RCC 7860 (cell line): ENCODE measurements at regions not wholly inside any gene's neighbourhood (a gene's known extent, or its start where the extent isn't known, plus 50 kb on each side); places are given as distances from the start of the nearest gene placed in this dataset.
"Not testable (repeated sequence)": the region's sequence is repeated elsewhere in the genome, so short reads cannot be mapped to it uniquely, and the experiment has no call there.

ENCODE experiments used
- DNase-seq: peaks from one replicate; pipeline ENCODE4 v3.0.0-alpha.2; 2015; ENCODE audit warnings: low spot score
- FAIRE-seq: peaks from 2 replicates; lab custom pipeline; 2012; peaks lifted over from hg19 to GRCh38; lab: Jason Lieb, UNC

DNA sequence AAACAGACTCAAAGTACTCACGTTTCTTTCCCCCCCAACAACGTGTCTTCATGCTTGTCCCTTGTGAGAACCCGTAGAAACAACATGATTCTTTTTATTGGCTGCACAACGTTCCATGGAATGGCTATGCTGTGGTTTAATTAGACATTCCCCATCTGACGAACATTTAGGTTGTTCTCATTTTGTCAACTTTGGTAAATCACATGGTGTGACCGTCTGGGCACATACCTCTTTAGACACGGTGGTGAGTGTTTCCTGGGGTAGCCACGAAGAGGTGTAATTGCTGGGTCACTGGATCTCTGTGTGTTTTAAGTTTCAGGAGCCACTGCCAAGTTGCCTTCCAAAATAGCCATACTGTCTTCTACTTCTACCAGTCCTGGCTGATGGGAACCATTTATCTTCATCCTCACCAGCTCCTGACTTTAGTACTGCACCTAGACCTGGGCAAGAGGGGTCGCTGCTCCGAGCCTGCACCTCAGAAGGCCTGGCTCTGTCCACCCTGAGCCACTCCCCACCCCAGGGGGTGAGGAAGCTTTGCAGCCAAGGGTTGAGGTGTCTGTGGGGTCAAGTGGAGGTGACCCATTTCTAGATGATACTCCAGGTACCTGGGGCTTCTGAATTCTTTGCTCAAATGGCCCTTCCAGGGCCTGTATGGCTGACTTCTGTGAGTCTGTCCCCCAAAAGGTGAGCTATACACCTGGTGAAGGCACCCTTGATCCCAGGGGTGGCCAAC lies 84.7 kb downstream of the IRX5 start:
- DNase-seq (no peak), FAIRE-seq (no peak)

DNA sequence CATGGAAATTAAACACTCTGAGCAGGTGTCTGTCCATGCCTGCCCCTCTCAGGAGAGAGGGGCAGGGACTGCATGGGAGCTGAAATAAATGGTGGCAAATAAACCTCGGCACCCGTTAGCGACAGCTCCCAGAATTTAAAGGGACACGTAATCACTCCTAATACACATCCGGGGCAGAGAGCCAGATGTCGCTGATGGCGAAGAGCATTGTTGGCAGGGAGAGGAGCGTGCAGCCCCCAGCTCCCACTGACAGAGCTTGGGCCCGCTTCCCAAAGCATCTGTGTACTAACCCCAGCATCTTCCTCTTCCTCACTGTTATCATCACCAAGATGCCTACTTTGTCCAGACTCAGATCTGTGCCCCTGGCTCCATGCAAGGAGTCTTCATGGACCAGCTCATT lies 85.8 kb downstream of the IRX5 start:
- DNase-seq = no peak
- FAIRE-seq = no peak

DNA sequence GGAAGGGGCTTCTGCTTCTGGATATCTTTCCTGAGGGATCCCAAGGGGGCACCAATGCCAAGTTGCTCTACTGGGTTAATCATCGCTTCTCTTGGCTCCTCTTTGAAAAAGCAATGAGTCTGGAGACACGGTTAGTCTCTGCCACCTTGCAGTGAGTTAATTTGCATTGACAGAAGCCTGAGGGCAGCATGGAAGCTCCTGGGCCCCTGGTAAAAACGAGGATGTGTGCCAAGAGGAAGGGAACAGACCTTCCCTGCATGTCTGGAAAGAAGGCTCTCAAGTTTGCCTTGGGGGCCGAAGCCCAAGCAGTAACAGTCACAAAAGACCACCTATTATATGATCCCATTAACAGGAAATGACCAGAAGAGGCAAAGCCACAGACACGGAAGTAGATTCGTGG lies 86.7 kb downstream of the IRX5 start:
- no peak for DNase-seq
- FAIRE-seq = no peak

DNA sequence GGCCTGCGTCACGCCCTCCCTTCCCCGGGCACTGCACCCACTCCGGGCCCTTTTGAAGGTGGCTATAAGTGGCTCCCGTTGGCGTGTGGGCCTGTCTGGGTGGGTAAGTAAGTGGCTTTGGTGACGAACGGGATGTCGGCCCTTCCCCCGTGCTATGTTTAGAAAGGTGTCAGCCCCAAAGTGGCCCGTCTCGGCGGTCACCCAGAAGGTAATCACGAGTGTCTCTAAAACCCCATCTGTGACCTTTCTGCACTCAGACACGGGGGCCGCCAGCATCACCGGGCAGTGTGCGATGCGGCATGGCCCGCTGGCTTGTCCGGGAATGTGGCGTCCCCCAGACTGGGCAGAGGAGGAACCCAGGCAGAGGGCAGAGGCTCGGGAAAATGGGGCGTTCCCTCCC lies 88.2 kb downstream of the IRX5 start:
- no peak for FAIRE-seq
- no peak for DNase-seq

DNA sequence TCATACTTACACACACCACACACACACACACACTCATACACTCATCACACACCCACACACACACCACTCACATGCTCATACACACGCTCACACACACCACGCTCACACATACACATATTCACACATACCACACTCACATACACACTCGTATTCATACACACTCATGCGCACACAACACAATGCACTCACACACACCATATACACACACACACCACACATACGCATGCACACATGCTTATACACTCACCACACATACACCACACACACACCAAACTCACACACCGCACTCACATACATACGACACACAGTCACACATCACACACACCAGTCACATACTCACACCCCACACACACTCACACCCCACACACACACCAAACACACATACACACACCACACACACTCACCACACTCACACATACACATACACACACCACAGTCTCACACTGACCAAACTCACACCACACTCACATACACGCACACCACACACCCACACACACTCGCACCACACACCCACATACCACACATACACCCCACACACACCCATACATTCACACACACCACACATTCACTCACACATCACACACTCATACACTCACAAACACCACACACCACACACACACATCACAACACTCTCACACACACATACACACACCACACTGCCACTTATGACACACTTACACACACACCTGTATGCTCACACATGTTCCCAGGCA lies 88.9 kb downstream of the IRX5 start:
- DNase-seq (no peak), FAIRE-seq (no peak)

DNA sequence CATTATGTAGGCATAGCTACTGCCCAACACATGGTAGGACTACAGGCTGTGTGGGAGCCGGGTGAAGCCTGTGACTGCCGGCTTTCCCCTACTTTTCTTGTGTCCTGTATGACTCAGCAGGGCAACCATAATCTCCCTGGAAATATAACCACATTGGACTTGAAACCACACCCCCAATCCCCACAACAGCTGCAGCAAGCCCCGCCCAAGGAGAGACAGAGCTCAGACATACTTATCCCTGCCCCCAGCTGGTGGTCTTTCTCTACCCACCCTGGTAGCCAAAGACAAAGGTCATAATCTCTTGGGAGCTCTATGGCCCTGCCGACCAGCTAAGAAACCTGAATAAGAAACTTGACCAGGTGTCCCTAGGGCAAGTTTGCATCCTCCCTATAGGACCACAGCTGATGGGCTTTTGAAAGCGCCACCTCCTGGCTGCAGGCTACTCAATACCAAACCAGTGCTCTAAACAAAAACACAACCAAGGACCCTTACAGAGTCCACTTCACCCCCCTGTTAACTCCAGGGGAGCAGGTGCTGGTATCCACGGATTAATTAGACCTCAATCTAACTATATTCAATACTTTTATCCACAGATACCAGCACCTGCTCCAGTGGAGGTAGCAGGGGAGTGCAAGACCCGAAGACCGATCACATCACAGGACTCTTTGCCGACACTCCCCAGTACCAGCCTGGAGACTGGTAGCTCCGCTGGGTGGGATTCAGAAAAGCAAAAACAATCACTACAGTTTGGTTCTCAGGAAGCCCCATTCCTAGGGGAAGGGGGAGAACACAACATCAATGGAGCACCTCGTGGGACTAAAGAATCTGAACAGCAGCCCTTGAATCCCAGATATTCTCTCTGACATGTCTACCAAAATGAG lies 91.2 kb downstream of the IRX5 start:
- no peak for FAIRE-seq
- DNase-seq = peak; percentile 44

DNA sequence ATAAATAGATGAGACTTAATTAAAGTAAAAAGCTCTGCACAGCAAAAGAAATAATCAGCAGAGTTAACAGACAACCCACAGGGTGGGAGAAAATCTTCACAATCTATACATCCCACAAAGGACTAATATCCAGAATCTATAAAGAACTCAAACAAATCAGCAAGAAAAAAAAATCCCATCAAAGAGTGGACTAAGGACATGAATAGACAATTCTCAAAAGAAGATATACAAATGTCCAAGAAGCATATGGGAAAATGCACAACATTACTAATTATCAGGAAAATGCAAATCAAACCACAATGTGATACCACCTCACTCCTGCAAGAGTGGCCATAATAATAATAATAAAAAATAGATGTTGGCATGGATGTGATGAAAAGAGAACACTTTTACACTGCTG lies 96.6 kb downstream of the IRX5 start:
- not testable (repeated sequence) for DNase-seq, FAIRE-seq

DNA sequence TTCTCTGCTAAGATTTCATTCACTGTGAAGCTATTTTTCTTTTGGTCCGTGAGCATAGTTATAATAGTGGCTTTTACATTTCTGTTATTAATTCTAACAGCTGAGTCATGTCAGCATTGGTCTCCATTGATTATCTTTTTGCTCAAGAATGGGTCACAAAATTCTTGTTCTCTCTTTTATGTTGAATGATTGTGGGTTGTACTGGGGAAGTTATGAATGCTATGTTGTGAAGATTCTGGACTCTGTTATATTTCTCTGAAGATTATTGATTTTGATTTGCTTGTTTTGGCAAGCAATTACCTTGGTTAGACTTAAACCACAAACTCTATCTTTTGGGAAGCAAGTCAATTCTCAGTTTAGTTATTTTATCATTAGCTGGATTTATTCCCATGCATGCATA lies 98.8 kb downstream of the IRX5 start:
- DNase-seq (no peak), FAIRE-seq (no peak)

DNA sequence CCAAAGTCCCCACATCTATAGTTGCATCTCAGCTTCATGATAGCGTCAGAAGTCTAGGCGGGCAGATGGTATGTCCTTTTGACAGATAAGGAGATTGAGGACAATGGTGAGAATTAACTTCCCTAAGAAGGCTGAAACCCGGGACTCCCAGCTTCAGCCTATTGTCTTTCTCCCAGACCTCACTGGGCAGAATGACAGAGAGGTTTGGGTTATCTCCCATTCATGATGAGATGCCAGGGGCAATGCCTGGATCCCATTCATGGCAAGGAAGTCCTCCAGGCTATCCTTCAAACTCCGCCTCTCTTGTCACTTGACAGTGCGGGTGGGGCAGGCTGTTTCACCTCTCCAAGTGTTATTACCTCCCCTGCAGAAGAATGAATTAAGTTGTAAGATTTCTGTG lies 100.3 kb downstream of the IRX5 start:
- FAIRE-seq (no peak), DNase-seq (no peak)

DNA sequence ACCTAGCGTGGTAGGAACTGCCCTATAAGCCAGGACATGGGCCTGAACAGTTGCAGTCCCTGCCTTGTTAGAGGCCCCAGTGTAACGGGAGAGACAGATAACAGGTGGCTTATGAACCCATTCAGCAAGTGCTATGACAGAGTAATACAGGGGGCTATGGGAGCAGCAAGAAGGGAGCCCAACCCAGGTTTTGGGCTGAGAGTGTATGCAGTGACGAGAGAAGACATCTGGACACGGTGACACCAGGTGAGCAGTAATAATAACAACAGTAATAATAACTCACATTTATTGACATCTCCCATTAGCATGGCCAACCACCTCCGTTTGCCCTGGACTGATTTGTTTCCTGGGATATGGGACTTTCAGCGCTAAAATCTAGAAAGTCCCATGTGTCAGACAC lies 100.8 kb downstream of the IRX5 start:
- DNase-seq = no peak
- no peak for FAIRE-seq

DNA sequence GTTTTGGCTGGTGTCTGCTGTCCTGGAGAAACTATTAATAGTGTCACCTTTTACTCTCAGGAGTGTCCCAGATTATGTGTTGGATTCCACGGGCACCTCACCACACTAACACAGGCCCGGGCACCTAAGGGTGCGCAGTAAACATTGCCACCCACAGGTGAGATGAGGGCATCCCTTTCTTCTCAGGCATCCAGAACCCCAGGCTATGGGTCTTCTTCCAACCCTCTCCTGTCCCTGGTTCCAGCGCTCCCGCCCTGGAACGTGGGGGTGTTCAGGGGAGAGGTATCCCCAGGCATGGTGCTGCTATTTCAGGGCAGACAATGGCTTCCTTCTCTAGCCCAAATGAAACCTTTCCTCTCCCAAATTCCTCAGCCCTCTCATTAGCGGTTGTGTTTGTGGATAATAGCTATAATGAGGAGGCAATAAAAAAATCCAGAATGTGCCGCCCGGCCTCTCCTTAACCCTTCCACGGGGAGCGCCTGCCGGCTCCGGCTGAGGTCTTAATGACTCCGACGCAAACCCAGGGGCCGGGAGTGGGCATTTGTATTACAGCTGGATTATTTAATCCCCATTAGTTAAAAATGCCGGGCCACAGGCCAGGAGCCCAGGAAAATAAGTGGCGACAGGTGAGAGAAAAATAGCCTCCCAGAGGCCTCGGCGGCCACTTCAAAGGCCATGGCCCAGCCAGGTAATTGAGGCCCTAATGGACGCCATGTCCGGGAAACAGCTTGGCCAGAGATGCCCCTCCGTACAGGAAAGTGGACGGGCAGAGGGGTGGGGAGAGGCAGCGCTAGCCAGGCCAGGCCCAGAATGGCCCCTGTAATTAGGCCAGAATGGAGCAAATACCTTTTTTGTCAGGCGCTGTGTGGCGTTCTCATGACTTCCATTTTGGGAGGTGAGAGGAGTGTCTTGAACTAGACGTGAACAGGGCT lies 102.8 kb downstream of the IRX5 start:
- FAIRE-seq (no peak), DNase-seq (no peak)

DNA sequence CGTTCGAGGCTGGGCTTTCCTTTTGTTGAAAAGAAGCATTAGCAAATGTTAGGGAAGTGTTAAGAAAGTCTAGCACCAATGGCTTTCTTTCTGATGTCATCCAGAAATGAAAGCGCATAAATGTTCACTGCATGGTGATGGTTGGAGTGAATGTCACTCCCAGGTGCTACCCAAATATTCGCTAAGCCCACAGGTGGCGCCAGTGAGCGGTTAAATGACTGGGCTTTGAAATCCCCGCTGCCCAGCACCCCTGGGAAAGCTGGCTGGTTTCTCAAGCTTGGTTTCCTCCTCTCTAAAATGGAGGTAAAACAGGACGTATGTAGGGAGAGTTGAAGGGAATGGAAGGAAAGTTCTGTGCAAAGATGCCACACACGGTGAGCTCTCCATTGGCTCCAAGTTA lies 104.4 kb downstream of the IRX5 start:
- DNase-seq (peak; percentile 4), FAIRE-seq (no peak)

DNA sequence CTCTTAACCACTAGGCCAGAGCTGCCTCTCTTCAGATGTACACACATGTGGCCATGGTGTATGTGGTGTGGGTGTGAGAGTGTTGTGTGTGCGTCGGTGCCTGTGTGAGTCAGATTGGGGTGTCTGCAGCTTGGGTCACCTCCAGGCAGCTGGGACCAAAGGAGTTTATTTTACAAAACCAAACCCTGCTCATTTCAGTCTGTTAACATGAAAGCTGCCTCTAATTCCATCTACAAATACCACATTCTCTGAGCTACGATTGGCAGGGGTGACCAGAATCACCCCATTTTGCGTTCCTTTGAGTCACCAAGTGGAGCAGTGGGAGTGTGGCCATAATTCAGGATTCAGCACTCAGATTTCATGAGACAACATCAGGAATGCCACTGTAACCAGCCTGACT lies 105.3 kb downstream of the IRX5 start:
- FAIRE-seq (no peak), DNase-seq (no peak)

DNA sequence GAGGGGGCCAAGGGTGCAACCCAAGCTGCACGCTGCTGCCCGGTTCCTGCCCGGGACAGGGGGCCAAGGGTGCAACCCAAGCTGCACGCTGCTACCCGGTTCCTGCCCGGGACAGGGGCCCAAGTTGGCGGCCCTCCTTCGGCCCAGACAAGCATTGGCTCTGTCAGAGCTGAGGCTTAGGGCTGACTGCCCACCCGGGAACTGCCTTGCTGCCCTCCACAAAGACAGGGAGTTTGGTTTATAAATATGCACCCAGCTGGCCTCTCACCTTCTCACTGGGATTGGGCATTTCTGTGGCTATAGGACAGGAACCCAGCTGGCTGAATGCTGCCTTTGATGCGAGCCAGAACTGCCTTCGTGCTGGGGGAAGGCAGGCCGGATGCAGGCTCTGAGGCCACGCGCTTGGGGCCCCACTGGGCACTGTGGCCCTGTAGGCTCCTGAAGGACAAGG lies 105.7 kb downstream of the IRX5 start:
- DNase-seq (no peak), FAIRE-seq (no peak)

DNA sequence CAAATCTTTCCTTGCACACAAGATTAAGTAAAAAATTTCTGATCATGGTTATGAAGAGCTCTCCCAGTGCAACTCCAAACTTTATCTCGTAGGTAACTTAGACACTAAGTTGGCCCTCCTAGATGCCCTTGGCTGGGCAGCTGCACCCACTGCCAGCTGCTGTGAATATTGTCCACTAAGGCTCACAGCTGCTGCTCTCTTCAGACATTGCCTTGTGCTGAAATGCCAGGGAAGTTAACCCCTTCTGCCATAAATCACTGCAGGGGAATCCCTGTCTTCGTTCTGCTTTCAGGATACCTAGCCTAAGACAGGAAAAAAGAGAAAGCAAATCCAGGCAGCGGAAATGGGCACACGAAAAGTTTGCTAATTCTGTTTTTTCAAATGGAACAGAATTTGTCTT lies 106.4 kb downstream of the IRX5 start:
- no peak for FAIRE-seq
- DNase-seq = no peak

DNA sequence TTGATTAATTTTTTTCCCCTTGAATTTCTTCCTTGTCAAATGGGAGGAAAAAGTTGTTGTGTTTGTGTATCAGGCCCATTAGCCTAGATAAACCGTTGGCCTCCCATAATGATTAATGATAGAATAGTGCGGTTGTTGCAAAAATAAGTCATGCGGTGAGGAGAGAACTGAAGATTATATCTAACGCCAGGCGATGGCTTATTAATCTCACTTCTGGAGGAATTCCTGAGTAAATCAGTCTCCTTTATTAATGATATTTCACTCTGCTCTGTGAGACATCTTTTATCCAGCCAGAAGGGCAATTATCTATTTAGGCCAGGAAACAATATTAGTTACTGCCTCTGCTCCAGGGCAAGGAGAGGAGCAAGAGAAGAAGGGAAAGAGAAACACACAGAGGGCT lies 107.3 kb downstream of the IRX5 start:
- no peak for FAIRE-seq
- no peak for DNase-seq

DNA sequence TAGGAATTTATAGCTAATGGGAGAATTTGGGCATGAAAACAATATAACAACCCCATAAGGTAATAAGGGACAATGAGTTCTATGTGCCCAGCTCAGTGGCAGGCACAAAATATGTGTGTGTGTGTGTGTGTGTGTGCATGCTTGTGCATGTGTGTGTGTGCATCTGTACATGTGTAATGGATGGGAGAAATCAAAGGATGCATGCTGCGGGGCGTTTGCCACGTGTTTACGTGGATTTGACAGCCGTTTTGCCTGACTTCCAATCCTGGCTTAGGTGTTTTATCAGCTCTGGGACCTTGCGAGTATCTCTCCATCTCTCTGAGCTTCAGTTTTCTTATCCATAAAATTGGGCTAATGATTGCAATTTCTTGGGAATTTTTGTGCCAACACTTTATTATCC lies 108.4 kb downstream of the IRX5 start:
- DNase-seq = no peak

DNA sequence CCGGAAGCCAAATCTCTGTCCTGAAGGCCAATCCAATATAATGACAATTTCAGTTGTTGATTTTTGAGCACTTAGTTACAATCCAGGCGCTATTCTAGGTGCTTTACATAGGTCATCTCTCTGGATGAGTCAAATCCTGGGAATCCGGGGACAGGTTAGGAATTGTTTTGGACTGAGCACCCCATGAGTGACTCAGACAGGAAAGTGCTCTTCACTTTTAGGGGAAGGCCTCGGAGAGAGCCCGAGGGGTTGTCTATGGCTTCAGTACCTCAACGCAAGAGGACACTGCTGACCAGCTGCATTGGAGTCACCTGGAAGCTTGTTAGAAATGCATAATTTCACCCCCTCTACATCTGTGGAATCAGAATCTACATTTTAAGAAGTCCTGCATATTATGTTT lies 108.8 kb downstream of the IRX5 start:
- no peak for DNase-seq
- no peak for FAIRE-seq

More for the DNA sequence above, 108.4 kb downstream of the IRX5 start:
- no peak for FAIRE-seq

DNA sequence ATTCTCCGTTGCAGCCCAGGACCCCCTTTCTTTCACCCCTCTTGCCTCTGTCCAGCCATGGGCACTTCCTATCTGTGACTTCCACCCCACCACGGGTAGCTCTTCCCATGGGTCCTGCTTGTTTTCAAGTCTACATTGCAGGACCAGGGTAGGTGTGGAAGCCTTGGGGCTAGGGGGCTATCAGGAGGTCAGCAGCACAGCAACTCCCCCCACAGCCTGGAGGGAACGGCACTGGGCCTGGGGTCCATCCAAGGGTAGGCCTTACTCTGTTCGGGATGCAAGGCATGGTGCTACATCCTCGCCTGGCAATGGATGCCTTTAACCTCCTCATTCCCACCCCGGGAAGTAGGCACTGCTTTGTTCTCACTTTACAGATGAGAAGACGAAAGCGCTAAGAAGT lies 109.3 kb downstream of the IRX5 start:
- FAIRE-seq (no peak), DNase-seq (no peak)

DNA sequence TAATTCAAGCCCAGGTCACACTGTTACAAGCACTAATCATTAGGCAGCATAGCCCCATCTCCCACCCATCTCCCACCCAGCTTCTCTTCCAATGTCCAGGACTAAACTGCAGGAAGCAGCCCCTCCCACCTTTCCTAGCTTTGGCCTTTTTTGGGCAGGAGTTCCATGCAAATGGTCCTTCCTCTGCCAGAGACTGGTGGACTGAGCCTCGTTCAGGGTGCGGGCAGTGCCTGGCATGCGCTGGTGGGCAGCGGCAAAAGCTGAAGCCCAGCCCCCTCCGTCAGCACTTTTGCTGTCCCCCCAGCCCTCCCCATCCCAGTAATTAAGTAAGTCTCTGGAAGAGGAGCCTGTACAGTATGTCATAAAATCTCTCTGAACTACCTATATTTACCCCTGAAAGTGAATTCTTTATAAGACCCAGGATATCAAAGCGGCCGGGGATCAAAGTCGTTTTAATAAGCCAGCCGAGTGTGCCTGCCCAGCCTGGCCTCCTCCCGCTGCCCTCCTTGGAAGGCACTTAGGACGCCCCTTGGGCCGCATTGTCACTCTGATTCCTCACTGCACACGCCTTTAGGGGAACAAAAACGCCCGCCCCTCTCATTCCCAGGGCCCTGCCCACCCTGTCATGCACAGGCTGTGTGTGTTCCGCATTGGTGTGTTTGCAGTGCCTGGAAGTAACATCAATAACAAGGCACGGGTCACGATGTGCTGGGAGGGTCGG lies 109.9 kb downstream of the IRX5 start:
- no peak for FAIRE-seq
- DNase-seq = no peak
